Tibial nerve (tissue), 4 donors: ENCODE measurements at regions not wholly inside any gene's neighbourhood (a gene's known extent, or its start where the extent isn't known, plus 50 kb on each side); places are given as distances from the start of the nearest gene placed in this dataset.
"Not testable (repeated sequence)": the region's sequence is repeated elsewhere in the genome, so short reads cannot be mapped to it uniquely, and the experiment has no call there.

Source experiments
- CTCF ChIP-seq, 5 experiments: fragments of 200-600 bp in 3 of 5; fragments of 450-650 bp in 2 of 5; sonication (generic) in 3 of 5; IDR thresholded peaks; one replicate each; pipeline ENCODE4 v1.5.1; 2016 to 2019; ENCODE audit warnings: antibody characterized with exemption in 5 of 5, mild to moderate bottlenecking in 3 of 5, moderate library complexity in 2 of 5
- EP300 ChIP-seq, 2 donors: sonication (generic); formaldehyde crosslinking; IDR thresholded peaks; one replicate each; pipeline ENCODE4 v1.6.1; 2017; ENCODE audit warnings: antibody characterized with exemption in 2 of 2, mild to moderate bottlenecking in 1 of 2
- POLR2A ChIP-seq, 2 donors: fragments of 450-650 bp; IDR thresholded peaks; one replicate each; pipeline ENCODE4 v1.6.1; 2017; ENCODE audit warnings: antibody characterized with exemption in 2 of 2, mild to moderate bottlenecking in 2 of 2, moderate library complexity in 2 of 2

- TF ChIP-seq CTCF, POLR2A, EP300 (IDR thresholded peaks at IDR 0.05): not testable (repeated sequence)
These were observed 100.6 kb upstream of the FAM153A start for GRCh38 chr5:177883295-177883694.
